C1 segment of cervical spinal cord (tissue), 14 donors: ENCODE measurements at regions not wholly inside any gene's neighbourhood (a gene's known extent, or its start where the extent isn't known, plus 50 kb on each side); places are given as distances from the start of the nearest gene placed in this dataset.
A peak's percentile ranks its signal among the peaks of the same experiment; 100 is the strongest.

Experiments used
- DNase-seq, 14 donors: peaks; one replicate each; lab custom pipeline; 2025; lab: John Stamatoyannopoulos, UW

DNA sequence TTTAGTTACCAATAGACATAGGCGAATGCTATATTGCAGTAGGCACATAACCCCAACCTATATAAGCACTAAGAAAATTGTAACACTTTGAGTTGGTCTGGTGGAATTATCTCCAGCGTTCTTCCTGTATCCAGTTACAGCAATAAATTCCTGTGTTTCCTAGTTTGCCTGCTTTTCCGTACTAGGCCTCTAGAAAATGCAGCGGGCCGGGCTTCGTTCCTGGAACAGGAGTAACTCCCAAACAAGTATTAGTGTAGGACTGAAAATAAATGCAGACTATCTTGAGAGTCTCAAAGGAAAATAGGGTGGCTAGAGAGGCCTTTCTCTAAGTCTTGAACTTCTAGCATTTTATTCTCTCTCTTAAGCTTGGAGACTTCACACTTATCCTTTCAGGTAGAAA is 159.8 kb downstream of the OR13H1 start:
- no peak for DNase-seq

DNA sequence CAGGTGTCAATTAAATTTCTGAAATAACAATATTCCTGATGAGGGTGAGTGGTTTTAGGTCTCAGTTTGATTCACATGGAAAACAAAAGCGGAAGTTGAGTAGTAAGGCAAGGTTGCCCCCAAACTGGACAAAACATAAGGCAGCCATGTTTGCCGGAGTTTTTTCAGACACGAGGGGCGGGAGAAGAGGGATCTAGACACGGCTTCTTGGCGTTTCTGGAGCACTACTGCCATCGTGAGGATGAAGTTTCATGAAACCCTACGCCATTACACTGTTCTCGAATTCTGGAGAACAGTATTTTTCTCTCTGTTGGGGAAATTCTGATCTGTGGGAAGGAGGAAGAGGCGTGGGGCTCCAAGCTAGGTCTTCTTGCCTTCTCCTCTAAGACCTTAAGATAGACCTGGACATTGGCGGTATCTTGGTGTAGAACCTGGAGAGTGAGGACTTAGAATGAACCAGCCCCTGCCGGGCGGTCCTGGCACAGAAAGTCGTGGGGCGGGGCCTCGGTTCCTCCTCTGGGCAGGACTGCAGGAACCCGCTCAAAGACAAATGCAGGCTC is 160.3 kb downstream of the OR13H1 start:
- DNase-seq: peak in 10 of 14 donors; percentile 18 to 89 (median 72)

DNA sequence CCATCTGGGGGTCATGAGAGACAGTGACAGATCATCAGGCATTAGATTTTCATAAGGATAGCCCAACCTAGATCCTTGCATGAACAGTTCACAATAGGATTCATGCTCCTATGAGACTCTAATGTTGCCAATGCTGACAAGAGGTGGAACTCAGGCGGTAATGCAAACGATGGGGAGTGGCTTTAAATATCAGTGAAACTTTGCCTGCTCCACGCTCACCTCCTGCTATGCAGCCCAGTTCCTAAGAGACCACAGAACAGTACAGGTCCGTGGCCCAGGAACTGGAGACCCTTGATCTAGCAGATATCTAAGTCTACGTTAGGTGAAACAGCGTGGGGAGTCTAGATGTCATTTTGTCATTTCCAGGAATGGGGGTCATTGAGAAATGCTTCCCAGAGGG is 165.7 kb downstream of the OR13H1 start:
- no peak for DNase-seq

DNA sequence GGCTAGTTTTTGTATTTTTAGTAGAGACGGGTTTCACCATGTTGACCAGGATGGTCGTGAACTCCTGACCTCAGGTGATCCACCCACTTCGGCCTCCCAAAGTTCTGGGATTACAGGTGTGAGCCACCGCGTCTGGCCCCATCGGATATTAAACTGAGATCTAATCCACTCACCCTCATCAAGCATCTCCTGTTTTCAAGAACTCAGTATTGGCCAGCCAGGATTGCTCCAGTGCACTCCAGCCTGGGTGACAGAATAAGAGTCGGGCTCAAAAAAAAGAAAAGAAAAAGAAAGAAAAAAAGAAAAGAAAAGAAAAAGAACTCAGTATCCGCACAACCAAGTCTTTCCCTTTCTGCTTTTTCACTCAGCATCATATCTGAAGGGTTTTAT is 167.6 kb downstream of the OR13H1 start:
- no peak for DNase-seq

DNA sequence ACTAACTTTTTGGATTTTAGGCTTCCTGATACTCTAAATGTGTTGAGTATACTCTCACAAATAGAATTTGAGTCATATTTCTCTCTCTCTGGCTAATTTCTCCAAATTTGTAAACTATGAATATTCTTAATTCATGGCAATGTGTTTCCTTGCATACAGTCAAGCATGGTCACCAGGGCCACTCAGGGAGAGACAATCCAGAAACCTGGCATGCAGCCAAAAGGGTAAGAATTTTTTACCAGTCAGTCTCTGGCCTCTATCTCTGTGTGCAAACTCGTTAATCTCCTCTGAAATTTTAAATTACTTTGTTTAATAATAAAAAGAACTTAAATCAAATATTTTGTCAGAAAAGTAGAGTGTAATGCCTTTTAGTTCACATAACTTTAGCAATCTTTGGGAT is 179.8 kb downstream of the OR13H1 start:
- no peak for DNase-seq

DNA sequence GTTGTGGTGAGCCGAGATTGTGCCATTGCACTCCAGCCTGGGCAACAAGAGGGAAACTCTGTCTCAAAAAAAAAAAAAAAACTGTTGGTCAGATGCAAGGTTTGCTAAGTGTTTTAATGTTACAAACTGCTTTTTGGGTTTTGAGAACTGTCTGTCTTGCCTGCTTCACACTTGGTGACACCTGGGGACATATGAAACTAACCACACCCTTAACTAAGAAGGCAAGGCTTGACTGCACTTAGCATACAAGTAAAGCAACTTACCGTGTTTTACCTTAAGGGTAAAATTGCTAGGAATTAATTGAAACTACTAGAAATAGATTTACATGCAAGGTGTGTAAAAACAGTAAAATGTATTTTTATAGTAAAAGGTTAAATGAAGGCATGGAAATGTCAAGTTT is 180.4 kb downstream of the OR13H1 start:
- no peak for DNase-seq

DNA sequence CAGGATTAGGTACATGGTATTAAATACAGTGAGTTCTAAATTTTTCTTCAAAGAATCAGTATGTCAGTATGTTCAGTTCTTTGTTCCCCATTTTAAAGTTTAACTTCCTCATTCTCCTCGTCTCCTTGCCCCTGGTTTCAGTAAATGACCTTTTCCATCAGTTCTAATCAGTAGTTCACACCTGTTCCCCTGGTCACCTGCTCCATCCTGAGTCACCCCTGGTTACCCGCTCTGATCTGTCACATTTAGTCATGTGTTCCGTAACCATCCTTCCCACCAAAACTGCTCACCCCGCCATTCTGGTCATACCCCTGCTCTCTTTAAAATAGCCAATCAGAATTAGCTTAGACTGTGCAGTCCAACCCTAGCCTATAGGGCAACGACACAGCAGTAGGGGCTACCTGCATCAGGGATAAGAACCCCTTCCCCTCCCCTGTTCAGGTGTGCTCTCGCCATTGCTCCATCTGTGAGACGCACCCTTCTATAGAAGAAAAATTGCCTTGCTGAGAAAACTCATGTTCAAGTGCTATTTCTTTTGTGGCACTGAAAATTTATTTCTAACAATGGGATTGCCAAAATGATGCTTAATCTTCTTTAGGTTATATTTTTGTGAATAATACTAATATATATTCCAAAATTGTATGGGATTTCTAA is 181.3 kb downstream of the OR13H1 start:
- no peak for DNase-seq

DNA sequence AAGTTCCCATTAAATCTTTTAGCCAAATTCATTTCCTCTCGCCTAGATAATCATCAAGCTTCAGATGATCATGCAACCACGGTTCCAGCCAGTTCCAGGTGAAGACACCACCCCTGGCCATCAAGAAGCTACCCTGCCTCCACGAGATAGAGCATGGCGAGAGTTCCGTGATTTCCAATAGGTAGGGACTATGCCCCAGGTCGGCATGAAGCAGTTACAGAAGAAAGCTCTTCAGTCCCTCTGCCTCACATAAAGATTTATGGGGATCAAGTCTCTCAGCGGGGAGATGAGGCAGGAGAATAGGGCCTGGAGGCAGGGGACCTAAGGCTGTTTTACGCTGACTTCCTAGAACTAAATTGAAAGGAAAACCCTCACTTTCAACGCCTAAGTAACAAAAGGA is 183.9 kb downstream of the OR13H1 start:
- no peak for DNase-seq

DNA sequence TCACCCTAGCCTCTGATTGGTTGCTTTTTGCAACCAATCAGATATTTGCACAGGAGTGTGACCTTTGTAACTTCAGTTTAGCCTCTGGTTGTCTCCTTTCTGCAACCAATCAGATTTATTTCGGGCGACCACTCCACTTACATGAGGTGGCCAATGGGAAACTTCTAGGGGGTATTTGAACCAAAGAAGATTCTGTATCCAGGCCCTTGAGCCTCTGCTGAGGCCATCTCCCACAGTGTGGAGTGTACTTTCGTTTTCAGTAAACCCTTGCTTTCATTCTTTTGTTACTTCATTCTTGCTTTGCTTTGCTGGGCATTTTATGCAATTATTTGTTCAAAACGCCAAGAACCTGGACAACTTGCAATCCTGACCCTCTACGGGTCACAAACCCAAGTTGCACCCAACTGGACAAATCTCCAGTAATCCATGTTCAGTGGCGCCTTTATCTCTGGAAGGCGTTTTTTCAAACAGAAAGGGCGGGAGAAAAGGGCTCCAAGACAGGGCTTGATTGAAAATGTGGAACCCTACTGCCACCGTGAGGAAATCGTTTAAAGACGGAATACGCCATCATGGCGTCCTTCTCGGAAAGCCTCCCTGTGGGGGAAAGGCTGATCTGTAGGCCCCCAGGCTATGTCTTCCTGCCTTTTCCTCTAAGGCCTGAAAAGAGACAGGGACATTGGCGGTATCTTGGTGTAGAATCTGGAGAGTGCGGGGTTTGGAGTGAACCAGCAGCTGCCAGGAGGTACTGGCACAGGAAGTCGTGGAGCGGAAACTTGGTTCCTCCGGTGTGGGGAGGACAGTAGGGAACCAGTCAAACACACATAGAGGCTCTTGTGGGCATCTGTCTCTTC is 184.6 kb downstream of the OR13H1 start:
- peak in 9 of 14 donors; percentile 15 to 87 (median 77) for DNase-seq

DNA sequence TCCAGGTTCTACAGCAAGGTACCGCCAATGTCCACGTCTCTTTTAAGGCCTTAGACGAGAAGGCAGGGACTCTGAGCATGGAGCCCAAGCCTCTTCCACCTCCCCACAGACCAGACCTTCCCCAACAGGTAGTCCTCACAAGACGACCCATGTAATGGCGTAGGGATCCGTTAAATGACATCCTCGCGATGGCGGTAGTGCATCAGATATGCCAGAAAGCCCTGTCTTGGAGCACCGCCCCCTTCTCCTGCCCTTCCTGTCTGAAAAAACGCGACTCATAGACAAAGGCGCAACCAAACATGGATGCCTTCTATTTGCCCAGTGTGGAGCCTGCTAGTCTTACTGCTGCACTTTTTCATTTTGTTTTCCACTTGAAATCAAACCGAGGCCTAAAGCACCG is 185.4 kb downstream of the OR13H1 start:
- DNase-seq: peak in 9 of 14 donors; percentile 15 to 85 (median 76)

DNA sequence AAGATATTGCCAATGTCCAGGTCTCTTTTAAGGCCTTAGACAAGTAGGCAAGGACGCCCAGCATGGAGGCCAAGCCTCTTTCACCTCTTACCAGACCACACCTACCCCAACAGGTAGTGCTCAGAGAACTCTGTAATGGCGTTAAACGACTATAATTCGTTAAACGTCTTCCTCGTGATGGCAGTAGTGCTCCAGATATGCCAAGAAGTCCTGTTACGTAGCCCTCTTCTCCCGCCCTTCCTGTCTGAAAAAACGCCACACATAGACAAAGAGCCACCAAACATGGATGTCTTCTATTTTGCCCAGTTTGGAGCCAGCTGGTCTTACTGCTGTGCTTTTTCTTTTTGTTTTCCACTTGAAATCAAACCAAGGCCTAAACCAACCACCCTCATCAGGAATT is 190.7 kb downstream of the OR13H1 start:
- DNase-seq: peak in 8 of 14 donors; percentile 27 to 73 (median 45)

DNA sequence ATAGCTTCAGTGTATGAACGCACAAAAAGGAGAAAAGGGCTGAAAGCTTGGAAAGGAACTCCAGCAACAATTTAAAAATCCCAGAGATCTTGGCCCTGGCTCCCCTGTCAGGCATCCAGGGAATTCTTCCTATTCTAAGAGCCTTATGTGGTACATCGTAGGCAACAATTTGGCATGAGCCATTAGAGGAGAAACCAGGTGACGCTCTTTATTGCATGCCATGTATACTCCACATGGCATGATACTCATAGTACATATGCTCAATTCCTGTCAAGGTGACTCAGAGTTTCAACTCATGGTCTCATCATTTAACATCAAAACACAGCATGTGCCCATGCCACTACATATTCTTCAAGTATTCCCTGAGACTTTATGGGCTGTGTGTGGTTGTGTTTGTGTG is 191.3 kb downstream of the OR13H1 start:
- no peak for DNase-seq

DNA sequence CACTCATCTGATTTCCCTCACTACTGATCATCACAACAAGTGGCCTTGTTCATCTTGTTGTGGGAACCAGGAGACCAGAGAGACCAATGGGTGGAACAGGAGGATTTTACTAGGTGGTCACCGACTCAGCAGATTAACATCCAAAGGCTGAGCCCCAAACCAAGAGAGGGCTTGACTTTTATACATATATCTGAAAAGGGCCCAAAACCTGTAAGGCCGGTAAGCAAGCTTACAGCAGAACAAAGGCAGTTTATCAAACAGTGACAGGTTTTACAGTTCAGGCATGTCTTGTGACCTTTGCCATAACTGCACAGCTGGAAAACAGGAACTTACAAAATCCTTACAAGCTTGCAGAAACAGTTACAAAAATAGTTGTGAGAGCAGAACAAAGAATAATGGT is 195.9 kb downstream of the OR13H1 start:
- DNase-seq: no peak

DNA sequence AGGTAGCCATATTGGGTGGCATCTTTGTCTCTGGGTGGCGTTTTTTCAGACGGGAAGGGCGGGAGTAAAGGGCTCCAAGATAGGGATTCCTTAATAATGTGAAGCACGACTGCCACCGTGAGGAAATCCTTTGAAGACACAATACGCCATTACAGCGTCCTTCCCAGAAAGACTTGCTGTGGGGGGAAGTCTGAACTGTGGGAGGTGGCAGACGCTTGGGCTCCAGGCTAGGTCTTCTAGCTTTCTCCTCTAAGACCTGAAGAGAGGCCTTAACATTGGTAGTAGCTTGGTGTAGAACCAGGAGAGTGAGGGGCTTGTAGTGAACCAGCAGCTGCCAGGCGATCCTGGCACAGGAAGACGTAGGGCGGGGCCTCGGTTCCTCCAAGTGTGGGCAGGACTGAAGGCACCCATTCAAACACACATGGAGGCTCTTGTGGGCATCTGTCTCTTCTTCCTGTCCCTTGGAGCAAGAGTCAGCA is 197.3 kb downstream of the OR13H1 start:
- peak in 9 of 14 donors; percentile 14 to 89 (median 71) for DNase-seq

DNA sequence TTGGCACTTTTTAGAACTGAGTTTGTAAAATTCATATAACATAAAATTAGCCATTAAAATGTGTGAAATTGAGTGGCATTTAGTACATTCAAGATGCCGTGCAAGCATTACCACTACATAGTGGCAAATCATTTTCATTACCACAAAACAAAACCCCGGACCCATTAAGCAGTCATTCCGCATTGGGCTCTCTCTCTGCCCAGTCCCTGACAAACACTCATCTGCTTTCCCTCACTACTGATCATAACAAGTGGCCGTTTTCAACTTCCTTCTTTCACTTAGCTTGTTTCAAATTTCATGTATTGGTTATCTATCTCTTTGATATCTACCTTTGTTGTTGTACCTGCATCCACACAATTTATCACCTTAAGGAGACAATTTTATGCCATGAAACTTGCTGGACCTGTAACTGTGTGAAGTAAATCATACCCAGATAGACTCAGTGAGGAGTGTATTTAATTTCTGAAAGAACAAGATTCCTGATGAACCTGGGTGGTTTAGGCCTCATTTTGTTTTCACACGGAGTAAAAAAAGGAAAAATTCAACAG is 202.1 kb downstream of the OR13H1 start:
- DNase-seq: no peak

DNA sequence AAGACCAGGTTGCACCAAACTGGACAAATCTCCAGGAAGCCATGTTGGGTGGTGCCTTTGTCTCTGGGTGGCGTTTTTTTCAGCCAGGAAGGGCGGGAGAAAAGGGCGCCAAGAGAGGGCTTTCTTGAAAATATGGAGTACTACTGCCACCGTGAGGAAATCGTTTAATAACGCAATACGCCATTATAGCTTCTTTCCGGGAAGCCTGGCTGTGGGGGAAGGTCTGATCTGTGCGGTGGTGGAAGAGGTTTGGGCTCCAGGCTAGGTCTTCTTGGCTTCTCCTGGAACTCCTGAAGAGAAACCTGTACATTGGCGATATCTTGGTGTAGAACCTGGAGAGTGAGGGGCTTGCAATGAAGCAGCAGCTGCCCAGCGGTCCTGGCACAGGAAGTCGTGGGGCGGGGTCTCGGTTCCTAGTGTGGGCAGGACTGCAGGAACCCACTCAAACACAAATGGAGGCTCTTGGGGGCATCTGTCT is 202.7 kb downstream of the OR13H1 start:
- DNase-seq: peak in 9 of 14 donors; percentile 3 to 86 (median 72)

DNA sequence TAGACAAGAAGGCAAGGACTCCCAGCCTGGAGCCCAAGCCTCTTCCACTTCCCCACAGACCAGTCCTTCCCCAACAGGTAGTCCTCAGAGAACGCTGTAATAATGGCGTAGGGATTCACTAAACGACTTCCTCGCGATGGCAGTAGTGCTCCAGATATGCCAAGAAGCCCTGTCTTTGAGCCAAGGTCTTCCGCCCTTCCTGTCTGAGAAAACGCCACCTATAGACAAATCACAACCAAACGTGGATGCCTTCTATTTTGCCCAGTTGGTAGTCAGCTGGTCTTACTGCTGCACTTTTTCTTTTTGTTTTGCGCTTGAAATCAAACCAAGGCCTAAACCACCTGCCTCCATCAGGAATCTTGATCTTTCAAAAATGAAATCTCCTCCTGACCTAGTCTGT is 203.3 kb downstream of the OR13H1 start:
- DNase-seq: peak in 8 of 14 donors; percentile 49 to 76 (median 59)

DNA sequence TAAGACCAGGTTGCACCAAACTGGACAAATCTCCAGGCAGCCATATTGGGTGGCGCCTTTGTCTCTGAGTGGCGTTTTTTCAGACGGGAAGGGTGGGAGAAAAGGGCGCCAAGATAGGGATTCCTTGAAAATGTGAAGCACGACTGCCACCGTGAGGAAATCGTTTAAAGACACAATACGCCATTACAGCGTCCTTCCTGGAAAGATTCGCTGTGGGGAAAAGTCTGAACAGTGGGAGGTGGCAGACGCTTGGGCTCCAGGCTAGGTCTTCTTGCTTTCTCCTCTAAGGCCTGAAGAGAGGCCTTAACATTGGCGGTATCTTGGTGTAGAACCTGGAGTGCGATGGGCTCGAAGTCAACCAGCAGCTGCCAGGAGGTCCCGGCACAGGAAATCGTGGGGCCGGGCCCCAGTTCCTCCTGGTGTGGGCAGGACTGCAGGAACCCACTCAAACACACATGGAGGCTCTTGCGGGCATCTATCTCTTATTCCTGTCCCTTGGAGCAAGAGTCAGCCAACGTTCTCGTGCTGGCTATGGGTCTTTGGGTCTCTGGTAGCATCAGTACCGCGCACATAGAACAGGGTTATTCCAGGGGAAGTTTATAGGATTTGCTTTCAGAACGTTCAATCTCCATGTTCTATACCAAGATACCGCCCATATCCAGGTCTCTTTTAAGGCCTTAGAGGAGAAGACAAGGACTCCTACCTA is 208.8 kb downstream of the OR13H1 start:
- peak in 9 of 14 donors; percentile 2 to 83 (median 69) for DNase-seq

DNA sequence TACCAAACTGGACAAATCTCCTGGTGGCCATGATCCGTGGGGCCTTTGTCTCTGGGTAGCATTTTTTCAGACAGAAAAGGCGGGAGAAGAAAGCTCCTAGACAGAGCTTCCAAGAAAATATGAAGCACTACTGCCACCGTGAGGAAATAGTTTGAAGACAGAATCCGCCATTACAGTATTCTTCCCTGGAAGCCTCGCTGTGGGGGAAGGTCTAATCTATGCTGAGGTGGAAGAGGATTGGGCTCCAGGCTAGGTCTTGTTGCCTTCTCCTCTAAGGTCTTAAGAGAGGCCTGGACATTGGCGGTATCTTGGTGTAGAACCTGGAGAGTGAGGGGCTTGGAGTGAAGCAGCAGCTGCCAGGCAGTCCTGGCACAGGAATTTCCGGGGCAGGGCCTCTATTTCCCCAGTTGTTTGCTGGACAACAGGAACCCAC is 218.9 kb downstream of the OR13H1 start:
- DNase-seq: peak in 8 of 14 donors; percentile 22 to 76 (median 46)

DNA sequence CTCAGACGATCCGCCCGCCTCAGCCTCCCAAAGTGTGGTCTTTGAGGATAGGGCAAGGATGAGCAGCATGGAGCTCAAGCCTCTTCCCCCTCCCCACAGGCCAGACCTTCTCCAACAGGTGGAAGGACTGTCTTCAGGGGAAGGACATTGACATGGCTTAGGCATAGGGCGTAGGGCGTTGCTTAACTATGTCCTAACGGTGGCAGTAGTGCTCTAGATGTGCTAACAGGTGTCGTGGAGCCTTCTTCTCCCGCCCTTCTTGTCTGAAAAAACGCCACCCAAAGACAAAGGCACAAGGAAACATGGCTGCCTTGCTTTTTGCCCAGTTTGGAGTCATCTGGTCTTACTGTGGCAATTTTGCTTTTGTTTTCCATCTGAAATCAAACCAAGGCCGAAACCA is 219.8 kb downstream of the OR13H1 start:
- DNase-seq: peak in 9 of 14 donors; percentile 3 to 80 (median 52)

DNA sequence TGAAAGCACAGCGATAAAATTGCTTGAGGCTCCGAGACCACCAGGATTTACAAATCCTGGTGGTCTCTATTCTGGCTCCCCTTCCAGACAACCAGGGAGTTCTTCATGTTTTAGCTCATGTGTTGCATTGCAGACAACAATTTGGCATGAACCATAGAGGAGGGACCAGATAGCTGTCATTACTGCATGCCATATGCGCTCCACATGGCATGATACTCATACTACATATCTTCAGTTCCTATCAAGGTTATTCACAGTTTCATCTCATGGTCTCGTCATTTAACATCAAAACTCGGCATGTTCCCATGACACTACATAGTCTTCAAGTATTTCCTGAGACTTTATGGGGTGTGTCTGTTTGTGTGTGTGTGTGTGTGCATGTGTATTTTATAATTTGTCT is 220.3 kb downstream of the OR13H1 start:
- no peak for DNase-seq
